OCI-LY3 (cell line): ENCODE measurements at regions not wholly inside any gene's neighbourhood (a gene's known extent, or its start where the extent isn't known, plus 50 kb on each side); places are given as distances from the start of the nearest gene placed in this dataset.

ENCODE experiments used
- H2AFZ ChIP-seq: fragments of 200-600, 300-600 bp; shearing (Covaris generic); 2 replicates; pipeline ENCODE4 v1.6.0; 2014; ENCODE audit warnings: antibody characterized with exemption, low read depth, low read length
- H3K27ac ChIP-seq: fragments of 200-600, 300-600 bp; sonication (generic); 2 replicates; pipeline ENCODE4 v1.5.1; 2014; ENCODE audit warnings: mild to moderate bottlenecking, low read length, moderate library complexity, mixed read lengths
- H3K27me3 ChIP-seq: fragments of 200-600, 300-600 bp; sonication (generic); 2 replicates; pipeline ENCODE4 v1.6.1; 2014; ENCODE audit warnings: low read depth, low read length, mixed read lengths
- H3K36me3 ChIP-seq: fragments of 200-600, 300-600 bp; sonication (generic); replicated peaks from 2 replicates; pipeline ENCODE3; 2014; ENCODE audit warnings: low read depth, low read length, mixed read lengths
- H3K4me1 ChIP-seq: fragments of 300-600, 200-600 bp; sonication (generic); 2 replicates; pipeline ENCODE4 v1.6.1; 2014; ENCODE audit warnings: low read length, mixed read lengths
- H3K4me2 ChIP-seq: fragments of 200-600, 300-600 bp; sonication (generic); 2 replicates; pipeline ENCODE4 v1.6.1; 2014; ENCODE audit warnings: low read length, mixed read lengths
- H3K4me3 ChIP-seq: fragments of 300-600, 200-600 bp; sonication (generic); 2 replicates; pipeline ENCODE4 v1.5.1; 2014; ENCODE audit warnings: antibody characterized with exemption, mild to moderate bottlenecking, low read length, moderate library complexity
- H3K79me2 ChIP-seq: fragments of 300-600, 200-600 bp; shearing (Covaris generic); 2 replicates; pipeline ENCODE4 v1.6.1; 2014; ENCODE audit warnings: mild to moderate bottlenecking, low read length, mixed read lengths
- H3K9ac ChIP-seq: fragments of 300-600, 200-600 bp; shearing (Covaris generic); 2 replicates; pipeline ENCODE4 v1.6.0; 2014; ENCODE audit warnings: mild to moderate bottlenecking, low read length, moderate library complexity
- H3K9me3 ChIP-seq: fragments of 200-600, 300-600 bp; shearing (Covaris generic); 2 replicates; pipeline ENCODE4 v1.6.1; 2014; ENCODE audit warnings: low read length, mixed read lengths; ENCODE audit not compliant: insufficient read depth
- H4K20me1 ChIP-seq: fragments of 200-600, 300-600 bp; sonication (generic); 2 replicates; pipeline ENCODE4 v1.6.1; 2016; ENCODE audit warnings: low read length, mixed read lengths; ENCODE audit not compliant: insufficient read depth
- CTCF ChIP-seq: fragments of 200-600, 300-600 bp; sonication (generic); IDR thresholded peaks from 2 replicates; pipeline ENCODE4 v1.5.1; 2014; ENCODE audit warnings: antibody characterized with exemption, low read length, low read depth
- EZH2phosphoT487 ChIP-seq: fragments of 200-600 bp; shearing (Covaris generic); IDR thresholded peaks from 2 replicates; pipeline ENCODE4 v1.6.1; 2018; ENCODE audit warnings: antibody characterized with exemption, mixed run types, low read depth

- no peak overlapping the region for H3K9ac ChIP-seq
- H3K4me3 ChIP-seq: no peak overlapping the region
- H3K4me2 ChIP-seq: no peak overlapping the region
- no peaks in the 10 kb centered on the region for H3K36me3 ChIP-seq
- H3K79me2 ChIP-seq: no peaks in the 10 kb centered on the region
- H3K4me1 ChIP-seq: peaks cover 10% of the 10 kb centered on the region
- no peak overlapping the region for H3K27ac ChIP-seq
- no peaks in the 10 kb centered on the region for H4K20me1 ChIP-seq
- H3K27me3 ChIP-seq: no peaks in the 10 kb centered on the region
- H2AFZ ChIP-seq: no peak overlapping the region
- no peaks in the 10 kb centered on the region for H3K9me3 ChIP-seq
- TF ChIP-seq CTCF (no peak), EZH2phosphoT487 (no peak)
Measured at GRCh38 chr3:28597452-28597851, 248.8 kb upstream of the AZI2 start.

GRCh38 chr3:28598165-28598564, 249.5 kb upstream of the AZI2 start:
- Histone ChIP-seq H3K27ac (no peak overlapping the region), H3K36me3 (no peaks in the 10 kb centered on the region), H2AFZ (no peak overlapping the region), H3K9ac (no peak overlapping the region), H3K9me3 (no peaks in the 10 kb centered on the region), H3K27me3 (no peaks in the 10 kb centered on the region), H3K4me2 (no peak overlapping the region), H3K4me3 (no peak overlapping the region), H3K79me2 (no peaks in the 10 kb centered on the region), H4K20me1 (no peaks in the 10 kb centered on the region), H3K4me1 (peaks cover 7% of the 10 kb centered on the region)
- no peak for TF ChIP-seq EZH2phosphoT487
- TF ChIP-seq CTCF: no peak

DNA sequence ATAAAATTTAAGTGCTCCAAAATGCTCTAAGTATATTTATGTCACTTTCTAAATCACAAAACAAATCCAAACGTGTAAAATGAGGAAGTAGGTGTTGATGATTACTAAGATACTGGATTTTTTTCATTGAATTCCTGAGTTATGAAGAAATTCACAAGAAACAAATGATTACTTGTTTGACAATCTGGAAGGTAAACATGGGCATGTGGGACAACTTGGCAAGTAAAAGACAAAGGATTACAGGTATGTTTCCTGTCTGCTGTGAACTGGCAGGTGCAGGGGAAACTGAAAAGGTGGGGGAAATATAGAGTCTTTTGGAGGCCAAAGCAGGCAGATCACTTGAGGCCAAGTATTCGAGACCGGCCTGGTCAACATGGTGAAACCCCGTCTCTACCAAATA, 252.7 kb upstream of the AZI2 start:
- Histone ChIP-seq H3K4me1 (no peaks in the 10 kb centered on the region), H3K9ac (no peak overlapping the region), H4K20me1 (no peaks in the 10 kb centered on the region), H3K9me3 (no peaks in the 10 kb centered on the region), H3K27me3 (no peaks in the 10 kb centered on the region), H3K4me2 (no peak overlapping the region), H2AFZ (no peak overlapping the region), H3K4me3 (no peak overlapping the region), H3K27ac (no peak overlapping the region), H3K79me2 (no peaks in the 10 kb centered on the region), H3K36me3 (no peaks in the 10 kb centered on the region)
- TF ChIP-seq CTCF (no peak), EZH2phosphoT487 (no peak)

DNA sequence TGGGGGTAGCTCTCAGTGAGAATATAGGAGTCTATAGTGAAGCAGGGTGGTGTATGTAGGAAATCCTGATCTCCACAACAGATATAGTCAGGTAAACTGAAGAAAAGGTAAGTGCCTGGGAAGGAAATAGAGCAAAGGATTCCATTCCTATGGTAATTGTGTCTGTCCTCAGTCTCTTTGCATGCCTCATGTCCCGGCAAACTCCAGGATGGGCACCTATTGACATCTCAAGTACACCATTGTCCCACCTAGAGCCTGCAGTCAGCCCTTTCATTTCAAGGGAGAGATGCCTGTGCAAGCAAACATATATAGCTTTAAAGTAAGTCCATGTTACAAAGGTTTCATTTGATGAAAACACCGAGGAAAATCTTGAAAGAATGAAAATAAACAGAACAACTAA, 257.7 kb upstream of the AZI2 start:
- Histone ChIP-seq H3K36me3 (no peaks in the 10 kb centered on the region), H3K4me1 (no peaks in the 10 kb centered on the region), H3K27me3 (no peaks in the 10 kb centered on the region), H3K27ac (no peak overlapping the region), H4K20me1 (no peaks in the 10 kb centered on the region), H3K9me3 (no peaks in the 10 kb centered on the region), H3K9ac (no peak overlapping the region), H3K4me2 (no peak overlapping the region), H3K79me2 (no peaks in the 10 kb centered on the region), H2AFZ (no peak overlapping the region), H3K4me3 (no peak overlapping the region)
- TF ChIP-seq CTCF: no peak
